ENCODE measurements at regions not wholly inside any gene's neighbourhood (a gene's known extent, or its start where the extent isn't known, plus 50 kb on each side); places are given as distances from the start of the nearest gene placed in this dataset.

DNA sequence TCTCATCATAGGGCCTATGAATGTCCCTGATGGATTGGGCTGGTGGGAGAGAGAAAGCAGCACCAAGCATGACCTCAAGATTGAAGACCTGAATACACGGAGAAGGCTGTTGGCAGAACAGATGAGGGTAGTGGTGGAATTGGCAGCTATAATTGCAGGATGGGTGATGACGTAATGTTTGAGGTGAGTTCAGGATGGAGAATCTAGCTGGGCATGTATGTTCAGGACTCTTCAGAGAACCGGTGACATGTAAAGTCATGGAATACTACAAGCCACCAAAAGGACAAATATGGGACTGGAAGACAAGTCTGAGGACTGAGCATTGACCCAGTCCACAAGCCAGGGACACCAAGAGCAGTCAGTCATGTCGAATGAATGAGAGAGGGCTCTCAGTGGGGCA, 999.8 kb upstream of the TMEM132C start:
- Histone ChIP-seq H3K27me3 (ENCODE audit: insufficient read depth, low read depth, severe bottlenecking) (peaks cover 3% of the 10 kb centered on the region), H3K27ac (no peak overlapping the region), H3K36me3 (no peaks in the 10 kb centered on the region), H3K9me3 (ENCODE audit: severe bottlenecking) (no peaks in the 10 kb centered on the region), H3K4me3 (ENCODE audit: low read depth, low read length) (no peak overlapping the region)
- DNase-seq, result no peak
- TF ChIP-seq CTCF (IDR thresholded peaks at IDR 0.05; ENCODE audit: low read depth, low read length), result no peak

GRCh38 chr12:127268213-127268612, 998.8 kb upstream of the TMEM132C start:
- H3K4me3 ChIP-seq (ENCODE audit: low read depth, low read length), result no peak overlapping the region
- H3K36me3 ChIP-seq, result no peaks in the 10 kb centered on the region
- no peak for DNase-seq
- H3K27me3 ChIP-seq (ENCODE audit: insufficient read depth, low read depth, severe bottlenecking), result peaks cover 3% of the 10 kb centered on the region
- no peak overlapping the region for H3K27ac ChIP-seq
- H3K9me3 ChIP-seq (ENCODE audit: severe bottlenecking), result no peaks in the 10 kb centered on the region
- no peak for TF ChIP-seq CTCF (IDR thresholded peaks at IDR 0.05; ENCODE audit: low read depth, low read length)

DNA sequence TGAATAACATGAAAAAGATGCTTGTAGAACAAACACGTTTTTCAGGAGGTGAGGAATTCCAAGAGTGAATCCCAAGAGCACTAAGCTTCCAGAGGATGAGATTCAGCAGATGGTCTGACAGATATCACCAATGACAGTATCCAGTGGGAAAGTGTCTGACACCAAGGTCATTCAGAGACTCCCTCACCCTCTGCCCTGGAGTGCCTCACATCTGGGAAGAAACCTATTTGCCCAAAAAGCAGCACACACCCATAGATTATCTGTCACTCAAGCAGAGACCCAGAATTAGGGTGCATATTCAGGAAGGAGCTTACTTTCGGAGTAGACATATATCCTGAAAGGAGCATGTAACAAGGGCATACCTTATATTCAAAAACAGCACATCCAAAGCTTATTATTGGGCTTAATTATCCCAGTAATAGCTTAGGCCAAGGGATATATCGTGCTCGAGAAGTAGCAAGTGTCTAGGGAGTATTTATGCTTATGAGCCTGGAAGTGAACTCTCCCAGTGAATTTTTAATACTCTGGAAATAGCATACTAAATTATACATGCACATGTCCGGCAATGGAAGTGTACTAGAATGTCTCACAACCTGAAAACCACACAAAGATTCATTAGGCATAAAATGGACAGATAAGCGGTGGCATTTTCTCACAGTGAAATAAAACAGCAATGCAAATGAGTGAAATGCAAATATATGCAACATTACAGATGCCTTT, 998.1 kb upstream of the TMEM132C start:
- peaks cover 3% of the 10 kb centered on the region for H3K27me3 ChIP-seq (ENCODE audit: insufficient read depth, low read depth, severe bottlenecking)
- H3K27ac ChIP-seq, result no peak overlapping the region
- no peak for DNase-seq
- no peaks in the 10 kb centered on the region for H3K9me3 ChIP-seq (ENCODE audit: severe bottlenecking)
- no peak for TF ChIP-seq CTCF (IDR thresholded peaks at IDR 0.05; ENCODE audit: low read depth, low read length)
- no peaks in the 10 kb centered on the region for H3K36me3 ChIP-seq
- no peak overlapping the region for H3K4me3 ChIP-seq (ENCODE audit: low read depth, low read length)

GRCh38 chr12:127270193-127270592, 996.8 kb upstream of the TMEM132C start:
- H3K4me3 ChIP-seq (ENCODE audit: low read depth, low read length), result no peak overlapping the region
- H3K36me3 ChIP-seq, result no peaks in the 10 kb centered on the region
- TF ChIP-seq CTCF (IDR thresholded peaks at IDR 0.05; ENCODE audit: low read depth, low read length), result no peak
- no peak for DNase-seq
- H3K9me3 ChIP-seq (ENCODE audit: severe bottlenecking), result no peaks in the 10 kb centered on the region
- H3K27ac ChIP-seq, result no peak overlapping the region
- peaks cover 3% of the 10 kb centered on the region for H3K27me3 ChIP-seq (ENCODE audit: insufficient read depth, low read depth, severe bottlenecking)

DNA sequence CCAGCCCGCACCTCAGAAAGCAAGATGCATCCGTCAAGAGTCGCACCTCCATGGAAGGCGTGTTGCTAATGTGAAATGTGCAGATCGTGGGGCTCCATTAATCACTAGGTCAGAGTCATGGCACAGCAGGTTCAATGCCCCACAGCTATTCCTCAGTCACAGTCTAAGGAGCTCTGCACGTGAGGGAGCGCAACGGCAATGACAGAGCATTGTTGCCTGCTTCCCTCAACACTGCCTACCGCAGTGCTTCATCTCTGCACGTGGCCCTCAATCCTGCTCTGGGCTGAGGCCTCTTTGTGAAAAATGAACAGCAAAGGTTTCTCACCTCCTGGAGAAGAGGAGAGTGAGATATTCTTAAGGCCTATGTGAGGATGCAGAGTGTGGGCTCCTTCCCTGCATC, 995.2 kb upstream of the TMEM132C start:
- peaks cover 3% of the 10 kb centered on the region for H3K27me3 ChIP-seq (ENCODE audit: insufficient read depth, low read depth, severe bottlenecking)
- H3K36me3 ChIP-seq, result no peaks in the 10 kb centered on the region
- no peak overlapping the region for H3K27ac ChIP-seq
- H3K9me3 ChIP-seq (ENCODE audit: severe bottlenecking), result no peaks in the 10 kb centered on the region
- no peak for TF ChIP-seq CTCF (IDR thresholded peaks at IDR 0.05; ENCODE audit: low read depth, low read length)
- DNase-seq, result no peak
- H3K4me3 ChIP-seq (ENCODE audit: low read depth, low read length), result no peak overlapping the region

- H3K9me3 ChIP-seq (ENCODE audit: severe bottlenecking), result no peaks in the 10 kb centered on the region
- H3K27me3 ChIP-seq (ENCODE audit: insufficient read depth, low read depth, severe bottlenecking), result peaks cover 3% of the 10 kb centered on the region
- no peak overlapping the region for H3K27ac ChIP-seq
- H3K36me3 ChIP-seq, result no peaks in the 10 kb centered on the region
- no peak overlapping the region for H3K4me3 ChIP-seq (ENCODE audit: low read depth, low read length)
- TF ChIP-seq CTCF (IDR thresholded peaks at IDR 0.05; ENCODE audit: low read depth, low read length), result no peak
- DNase-seq, result no peak
Measured at GRCh38 chr12:127272864-127273263, 994.1 kb upstream of the TMEM132C start.
